SK-N-SH (cell line): ENCODE measurements at regions not wholly inside any gene's neighbourhood (a gene's known extent, or its start where the extent isn't known, plus 50 kb on each side); places are given as distances from the start of the nearest gene placed in this dataset.

Source experiments
- CTCF ChIA-PET: fragments of 300-600, 350-600 bp; formaldehyde crosslinking; extraction: SDS; loops from one replicate; lab custom pipeline; 2021; lab: Yijun Ruan, JAX
- POLR2A ChIA-PET: fragments of 350-600 bp; sonication (Branson Sonifier 250); formaldehyde crosslinking; extraction: SDS; loops from one replicate; lab custom pipeline; 2020; ENCODE audit warnings: antibody characterized with exemption, inconsistent platforms; lab: Yijun Ruan, JAX
- DNase-seq: peaks from one replicate; pipeline ENCODE4 v3.0.0; 2012
- H2AFZ ChIP-seq: fragments of 200-600 bp; sonication (generic); 2 replicates; pipeline ENCODE4 v1.8.1; 2016; ENCODE audit warnings: antibody characterized with exemption, mild to moderate bottlenecking, low read depth
- H3F3A ChIP-seq: fragments of 200-600 bp; sonication (generic); replicated peaks from 2 replicates; pipeline ENCODE3; 2016; ENCODE audit warnings: antibody characterized with exemption, mild to moderate bottlenecking; ENCODE audit not compliant: insufficient read depth
- H3K27ac ChIP-seq, 2 experiments: fragments of 200-500 bp in 1 of 2; fragments of 200-600 bp in 1 of 2; sonication (Bioruptor generic) in 1 of 2; sonication (generic), shearing (Covaris generic) in 1 of 2; 2 replicates each; pipeline versions ENCODE4 v1.5.1 to v1.6.1; 2014 to 2016; ENCODE audit warnings: low read depth in 2 of 2, inconsistent platforms in 1 of 2, low read length in 1 of 2, mild to moderate bottlenecking in 1 of 2, mixed read lengths in 1 of 2
- H3K27me3 ChIP-seq: fragments of 200-600 bp; sonication (generic), shearing (Covaris generic); 2 replicates; pipeline ENCODE4 v1.6.1; 2016; ENCODE audit warnings: mixed run types; ENCODE audit not compliant: insufficient read depth
- H3K36me3 ChIP-seq, 2 experiments: fragments of 200-500 bp in 1 of 2; fragments of 200-600 bp in 1 of 2; sonication (Bioruptor generic) in 1 of 2; sonication (generic) in 1 of 2; replicated peaks in 1 of 2; 2 replicates each; pipeline versions ENCODE3 to v1.5.1; 2014 to 2016; ENCODE audit warnings: low read length in 1 of 2, mild to moderate bottlenecking in 1 of 2; ENCODE audit not compliant: insufficient read depth in 2 of 2, control insufficient read depth in 1 of 2
- H3K4me1 ChIP-seq, 2 experiments: fragments of 200-500 bp in 1 of 2; fragments of 200-600 bp in 1 of 2; sonication (Bioruptor generic) in 1 of 2; sonication (generic), shearing (Covaris generic) in 1 of 2; 2 replicates each; pipeline versions ENCODE4 v1.5.1 to v1.6.1; 2014 to 2016; ENCODE audit warnings: low read depth in 1 of 2, low read length in 1 of 2, mixed run types in 1 of 2; ENCODE audit not compliant: insufficient read depth in 2 of 2, control insufficient read depth in 1 of 2
- H3K4me2 ChIP-seq: fragments of 200-600 bp; sonication (generic), shearing (Covaris generic); 2 replicates; pipeline ENCODE4 v1.6.1; 2017; ENCODE audit warnings: mixed run types
- H3K4me3 ChIP-seq, 2 experiments: fragments of 200-500 bp in 1 of 2; fragments of 200-600 bp in 1 of 2; sonication (Bioruptor generic) in 1 of 2; sonication (generic), shearing (Covaris generic) in 1 of 2; 2 replicates each; pipeline versions ENCODE4 v1.5.1 to v1.8.1; 2014 to 2016; ENCODE audit warnings: low read depth in 2 of 2, inconsistent platforms in 1 of 2, low read length in 1 of 2, mild to moderate bottlenecking in 1 of 2, mixed read lengths in 1 of 2, moderate library complexity in 1 of 2
- H3K79me2 ChIP-seq: fragments of 200-600 bp; sonication (generic); 2 replicates; pipeline ENCODE4 v1.8.1; 2017; ENCODE audit warnings: mild to moderate bottlenecking; ENCODE audit not compliant: insufficient read depth
- H3K9ac ChIP-seq: fragments of 200-600 bp; sonication (generic); 2 replicates; pipeline ENCODE4 v1.6.1; 2017; ENCODE audit warnings: mixed run types
- H3K9me2 ChIP-seq: fragments of 200-600 bp; sonication (generic); 2 replicates; pipeline ENCODE4 v1.6.1; 2017; ENCODE audit warnings: mixed run types
- H3K9me3 ChIP-seq: fragments of 200-600 bp; sonication (generic); 2 replicates; pipeline ENCODE4 v1.6.1; 2017; ENCODE audit warnings: mixed run types, mild to moderate bottlenecking, moderate library complexity
- H4K20me1 ChIP-seq: fragments of 200-600 bp; sonication (generic); 2 replicates; pipeline ENCODE4 v1.6.1; 2017; ENCODE audit warnings: mild to moderate bottlenecking, mixed run types; ENCODE audit not compliant: insufficient read depth
- ELF1 ChIP-seq: IDR thresholded peaks from 2 replicates; pipeline ENCODE4 v1.4.0; 2012
- EZH2phosphoT487 ChIP-seq: fragments of 200-600 bp; sonication (generic); IDR thresholded peaks from 2 replicates; pipeline ENCODE4 v1.6.1; 2017; ENCODE audit warnings: low read depth, mixed run types, mild to moderate bottlenecking, antibody characterized with exemption, moderate library complexity, borderline replicate concordance
- FOSL2 ChIP-seq: IDR thresholded peaks from 2 replicates; pipeline ENCODE4 v1.4.0; 2012; ENCODE audit warnings: low read depth, mild to moderate bottlenecking, moderate library complexity, borderline replicate concordance
- MAX ChIP-seq: IDR thresholded peaks from 2 replicates; pipeline ENCODE4 v1.4.0; 2012; ENCODE audit warnings: low read depth
- NFIC ChIP-seq: IDR thresholded peaks from 2 replicates; pipeline ENCODE4 v1.4.0; 2012; ENCODE audit warnings: borderline replicate concordance
- NRF1 ChIP-seq: IDR thresholded peaks from 2 replicates; pipeline ENCODE4 v1.6.1; 2012; ENCODE audit warnings: low read depth, mild to moderate bottlenecking, low read length
- POLR2AphosphoS5 ChIP-seq: IDR thresholded peaks from 2 replicates; pipeline ENCODE4 v1.6.1; 2012; ENCODE audit warnings: low read depth, low read length
- RCOR1 ChIP-seq: fragments of 150-350 bp; IDR thresholded peaks from 2 replicates; pipeline ENCODE4 v1.6.1; 2017; ENCODE audit warnings: antibody characterized with exemption, low read length
- RFX5 ChIP-seq: IDR thresholded peaks from 2 replicates; pipeline ENCODE4 v1.6.1; 2012; ENCODE audit warnings: mild to moderate bottlenecking, improper control_type of control experiment, low read length
- RXRA ChIP-seq: IDR thresholded peaks from 2 replicates; pipeline ENCODE4 v1.4.0; 2012; ENCODE audit warnings: low read depth, mild to moderate bottlenecking, borderline replicate concordance
- SIN3A ChIP-seq: IDR thresholded peaks from 2 replicates; pipeline ENCODE4 v1.6.1; 2012; ENCODE audit warnings: low read depth, mild to moderate bottlenecking, low read length, moderate library complexity, borderline replicate concordance
- SMC3 ChIP-seq: IDR thresholded peaks from 2 replicates; pipeline ENCODE4 v1.6.1; 2012; ENCODE audit warnings: low read depth, low read length, improper control_type of control experiment
- YY1 ChIP-seq: IDR thresholded peaks from 2 replicates; pipeline ENCODE4 v1.4.0; 2012; ENCODE audit warnings: low read depth, mild to moderate bottlenecking
- WGBS: methylation state at CpG from one replicate; pipeline ENCODE4 v1.1.6; 2017; ENCODE audit warnings: low lambda C conversion rate; 5-methylcytosine and 5-hydroxymethylcytosine counted together
- TF ChIP-seq, protein P1 (sequence below): fragments of 150-350 bp; IDR thresholded peaks from 2 replicates; pipeline ENCODE4 v1.6.1; 2016; ENCODE audit warnings: mild to moderate bottlenecking, low read depth, low read length
- TF ChIP-seq, protein P2 (sequence below): fragments of 150-350 bp; IDR thresholded peaks from 2 replicates; pipeline ENCODE4 v1.6.1; 2017; ENCODE audit warnings: antibody characterized with exemption, low read length, low read depth, borderline replicate concordance
- TF ChIP-seq, protein P3 (sequence below): IDR thresholded peaks from 2 replicates; pipeline ENCODE4 v1.4.0; 2012; ENCODE audit warnings: low read depth, borderline replicate concordance
- TF ChIP-seq, protein P4 (sequence below): IDR thresholded peaks from 2 replicates; pipeline ENCODE4; 2012

- Histone ChIP-seq H3K9me3 (no peaks in the 10 kb centered on the region), H3K4me1 (peaks cover 6 to 7% of the 10 kb centered on the region in 2 experiments; a peak in 2 of 4 replicates), H4K20me1 (no peaks in the 10 kb centered on the region), H3F3A (no peaks in the 10 kb centered on the region), H3K9me2 (no peaks in the 10 kb centered on the region), H3K4me3 (no peak overlapping the region), H3K36me3 (no peaks in the 10 kb centered on the region), H2AFZ (no peak overlapping the region)
- POLR2A ChIA-PET = no interaction called here
- WGBS = 72% methylated on average over 4 of the region's 4 CpGs
- CTCF ChIA-PET = interaction anchor here (0.7 kb wide), 1 partner anchor 47 kb away, joined by 3 read pairs; no protein-coding TSS in a partner anchor
- TF ChIP-seq NFIC (no peak), FOSL2 (no peak), NRF1 (no peak), SIN3A (no peak), YY1 (no peak), RFX5 (no peak), MAX (no peak), RXRA (no peak), RCOR1 (no peak), SMC3 (no peak), POLR2AphosphoS5 (no peak), ELF1 (no peak), EZH2phosphoT487 (no peak)
- TF ChIP-seq, protein P1, sequence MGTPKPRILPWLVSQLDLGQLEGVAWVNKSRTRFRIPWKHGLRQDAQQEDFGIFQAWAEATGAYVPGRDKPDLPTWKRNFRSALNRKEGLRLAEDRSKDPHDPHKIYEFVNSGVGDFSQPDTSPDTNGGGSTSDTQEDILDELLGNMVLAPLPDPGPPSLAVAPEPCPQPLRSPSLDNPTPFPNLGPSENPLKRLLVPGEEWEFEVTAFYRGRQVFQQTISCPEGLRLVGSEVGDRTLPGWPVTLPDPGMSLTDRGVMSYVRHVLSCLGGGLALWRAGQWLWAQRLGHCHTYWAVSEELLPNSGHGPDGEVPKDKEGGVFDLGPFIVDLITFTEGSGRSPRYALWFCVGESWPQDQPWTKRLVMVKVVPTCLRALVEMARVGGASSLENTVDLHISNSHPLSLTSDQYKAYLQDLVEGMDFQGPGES = no peak
- TF ChIP-seq, protein P2, sequence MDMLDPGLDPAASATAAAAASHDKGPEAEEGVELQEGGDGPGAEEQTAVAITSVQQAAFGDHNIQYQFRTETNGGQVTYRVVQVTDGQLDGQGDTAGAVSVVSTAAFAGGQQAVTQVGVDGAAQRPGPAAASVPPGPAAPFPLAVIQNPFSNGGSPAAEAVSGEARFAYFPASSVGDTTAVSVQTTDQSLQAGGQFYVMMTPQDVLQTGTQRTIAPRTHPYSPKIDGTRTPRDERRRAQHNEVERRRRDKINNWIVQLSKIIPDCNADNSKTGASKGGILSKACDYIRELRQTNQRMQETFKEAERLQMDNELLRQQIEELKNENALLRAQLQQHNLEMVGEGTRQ = no peak
- TF ChIP-seq, protein P3, sequence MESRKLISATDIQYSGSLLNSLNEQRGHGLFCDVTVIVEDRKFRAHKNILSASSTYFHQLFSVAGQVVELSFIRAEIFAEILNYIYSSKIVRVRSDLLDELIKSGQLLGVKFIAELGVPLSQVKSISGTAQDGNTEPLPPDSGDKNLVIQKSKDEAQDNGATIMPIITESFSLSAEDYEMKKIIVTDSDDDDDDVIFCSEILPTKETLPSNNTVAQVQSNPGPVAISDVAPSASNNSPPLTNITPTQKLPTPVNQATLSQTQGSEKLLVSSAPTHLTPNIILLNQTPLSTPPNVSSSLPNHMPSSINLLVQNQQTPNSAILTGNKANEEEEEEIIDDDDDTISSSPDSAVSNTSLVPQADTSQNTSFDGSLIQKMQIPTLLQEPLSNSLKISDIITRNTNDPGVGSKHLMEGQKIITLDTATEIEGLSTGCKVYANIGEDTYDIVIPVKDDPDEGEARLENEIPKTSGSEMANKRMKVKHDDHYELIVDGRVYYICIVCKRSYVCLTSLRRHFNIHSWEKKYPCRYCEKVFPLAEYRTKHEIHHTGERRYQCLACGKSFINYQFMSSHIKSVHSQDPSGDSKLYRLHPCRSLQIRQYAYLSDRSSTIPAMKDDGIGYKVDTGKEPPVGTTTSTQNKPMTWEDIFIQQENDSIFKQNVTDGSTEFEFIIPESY = no peak
- TF ChIP-seq, protein P4, sequence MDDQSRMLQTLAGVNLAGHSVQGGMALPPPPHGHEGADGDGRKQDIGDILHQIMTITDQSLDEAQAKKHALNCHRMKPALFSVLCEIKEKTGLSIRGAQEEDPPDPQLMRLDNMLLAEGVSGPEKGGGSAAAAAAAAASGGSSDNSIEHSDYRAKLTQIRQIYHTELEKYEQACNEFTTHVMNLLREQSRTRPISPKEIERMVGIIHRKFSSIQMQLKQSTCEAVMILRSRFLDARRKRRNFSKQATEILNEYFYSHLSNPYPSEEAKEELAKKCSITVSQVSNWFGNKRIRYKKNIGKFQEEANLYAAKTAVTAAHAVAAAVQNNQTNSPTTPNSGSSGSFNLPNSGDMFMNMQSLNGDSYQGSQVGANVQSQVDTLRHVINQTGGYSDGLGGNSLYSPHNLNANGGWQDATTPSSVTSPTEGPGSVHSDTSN = no peak
- TF ChIP-seq, all 33 proteins: peak for 0
- Histone ChIP-seq H3K79me2 (no peaks in the 10 kb centered on the region), H3K27ac (no peak overlapping the region), H3K4me2 (no peak overlapping the region), H3K27me3 (no peaks in the 10 kb centered on the region), H3K9ac (no peak overlapping the region)
- no peak for DNase-seq
These were observed 57.2 kb upstream of the UBE2E1 start for GRCh38 chr3:23748398-23749110.
